Body of pancreas (tissue), 4 donors: ENCODE measurements at regions not wholly inside any gene's neighbourhood (a gene's known extent, or its start where the extent isn't known, plus 50 kb on each side); places are given as distances from the start of the nearest gene placed in this dataset.

Experiments used
- CTCF ChIP-seq, 7 experiments: fragments of 450-650 bp in 4 of 7; fragments of 200-600 bp in 3 of 7; sonication (generic) in 3 of 7; IDR thresholded peaks; one replicate each; pipeline ENCODE4 v1.5.1; 2016 to 2019; ENCODE audit warnings: antibody characterized with exemption in 7 of 7
- POLR2A ChIP-seq, 3 donors: fragments of 450-650 bp; IDR thresholded peaks; one replicate each; pipeline ENCODE4 v1.6.1; 2016; ENCODE audit warnings: antibody characterized with exemption in 3 of 3, mild to moderate bottlenecking in 2 of 3

GRCh38 chr13:88369866-88370265, 698.7 kb downstream of the SLITRK5 start:
- no peak for TF ChIP-seq POLR2A (IDR thresholded peaks at IDR 0.05)
- TF ChIP-seq CTCF (IDR thresholded peaks at IDR 0.05), result no peak
